SJSA1 (cell line): ENCODE measurements at regions not wholly inside any gene's neighbourhood (a gene's known extent, or its start where the extent isn't known, plus 50 kb on each side); places are given as distances from the start of the nearest gene placed in this dataset.
"Not testable (repeated sequence)": the region's sequence is repeated elsewhere in the genome, so short reads cannot be mapped to it uniquely, and the experiment has no call there.

Experiments
- DNase-seq, 2 experiments: peaks; one replicate each; pipeline ENCODE4 v3.0.0-alpha.2; 2015 to 2020; ENCODE audit warnings: low spot score in 2 of 2, low read depth in 1 of 2
- H3K27ac ChIP-seq: fragments of 250-450 bp; sonication (Bioruptor Pico); 2 replicates; pipeline ENCODE4 v1.5.1; 2020; ENCODE audit warnings: mild to moderate bottlenecking, moderate library complexity
- H3K27me3 ChIP-seq: fragments of 250-450 bp; sonication (Bioruptor Pico); replicated peaks from 2 replicates; pipeline ENCODE4 v1.5.1; 2020; ENCODE audit warnings: mild to moderate bottlenecking, moderate library complexity
- H3K36me3 ChIP-seq: fragments of 250-450 bp; sonication (Bioruptor Pico); 2 replicates; pipeline ENCODE4 v1.5.1; 2020; ENCODE audit warnings: mild to moderate bottlenecking
- H3K4me1 ChIP-seq: fragments of 250-450 bp; sonication (Bioruptor Pico); replicated peaks from 2 replicates; pipeline ENCODE4 v1.6.1; 2021; ENCODE audit warnings: mild to moderate bottlenecking
- H3K4me3 ChIP-seq: fragments of 250-450 bp; sonication (Bioruptor Pico); 2 replicates; pipeline ENCODE4 v1.5.1; 2020; ENCODE audit warnings: mild to moderate bottlenecking
- H3K9me3 ChIP-seq: fragments of 250-450 bp; sonication (Bioruptor Pico); replicated peaks from 2 replicates; pipeline ENCODE4 v1.5.1; 2020; ENCODE audit warnings: mild to moderate bottlenecking

GRCh38 chr1:187038784-187039183 is 210.0 kb downstream of the PLA2G4A start:
- Histone ChIP-seq H3K4me3 (no peak overlapping the region), H3K9me3 (no peaks in the 10 kb centered on the region), H3K27me3 (no peaks in the 10 kb centered on the region), H3K36me3 (no peaks in the 10 kb centered on the region), H3K4me1 (no peaks in the 10 kb centered on the region), H3K27ac (no peak overlapping the region)
- no peak for DNase-seq

- Histone ChIP-seq H3K36me3 (no peaks in the 10 kb centered on the region), H3K4me1 (no peaks in the 10 kb centered on the region), H3K27me3 (no peaks in the 10 kb centered on the region), H3K9me3 (no peaks in the 10 kb centered on the region), H3K4me3 (no peak overlapping the region), H3K27ac (no peak overlapping the region)
- no peak for DNase-seq
These were observed 212.4 kb downstream of the PLA2G4A start for GRCh38 chr1:187041104-187041503.

GRCh38 chr1:187042538-187042937 is 213.8 kb downstream of the PLA2G4A start:
- no peak overlapping the region for H3K4me3 ChIP-seq
- no peak overlapping the region for H3K27ac ChIP-seq
- H3K4me1 ChIP-seq = no peaks in the 10 kb centered on the region
- DNase-seq = no peak
- no peaks in the 10 kb centered on the region for H3K36me3 ChIP-seq
- no peaks in the 10 kb centered on the region for H3K27me3 ChIP-seq
- no peaks in the 10 kb centered on the region for H3K9me3 ChIP-seq

- not testable (repeated sequence) for H3K36me3 ChIP-seq, H3K27me3 ChIP-seq, DNase-seq, H3K27ac ChIP-seq, H3K4me1 ChIP-seq, H3K9me3 ChIP-seq, H3K4me3 ChIP-seq
These were observed 214.7 kb downstream of the PLA2G4A start for GRCh38 chr1:187043433-187043832.

GRCh38 chr1:187044411-187044810 is 215.7 kb downstream of the PLA2G4A start:
- H3K36me3 ChIP-seq = no peaks in the 10 kb centered on the region
- H3K4me1 ChIP-seq = no peaks in the 10 kb centered on the region
- H3K27me3 ChIP-seq = no peaks in the 10 kb centered on the region
- H3K4me3 ChIP-seq = no peak overlapping the region
- H3K9me3 ChIP-seq = no peaks in the 10 kb centered on the region
- DNase-seq = no peak
- H3K27ac ChIP-seq = no peak overlapping the region

GRCh38 chr1:187045371-187045770 is 216.6 kb downstream of the PLA2G4A start:
- Histone ChIP-seq H3K27me3 (no peaks in the 10 kb centered on the region), H3K9me3 (no peaks in the 10 kb centered on the region), H3K36me3 (no peaks in the 10 kb centered on the region), H3K4me3 (no peak overlapping the region), H3K27ac (no peak overlapping the region), H3K4me1 (no peaks in the 10 kb centered on the region)
- DNase-seq = no peak

- Histone ChIP-seq H3K27ac (no peak overlapping the region), H3K4me1 (no peaks in the 10 kb centered on the region), H3K4me3 (no peak overlapping the region), H3K9me3 (no peaks in the 10 kb centered on the region), H3K36me3 (no peaks in the 10 kb centered on the region), H3K27me3 (no peaks in the 10 kb centered on the region)
- no peak for DNase-seq
These were observed 217.5 kb downstream of the PLA2G4A start for GRCh38 chr1:187046293-187046692.

GRCh38 chr1:187047298-187047697 is 218.5 kb downstream of the PLA2G4A start:
- no peak overlapping the region for H3K27ac ChIP-seq
- H3K4me3 ChIP-seq = no peak overlapping the region
- DNase-seq = no peak
- H3K9me3 ChIP-seq = no peaks in the 10 kb centered on the region
- no peaks in the 10 kb centered on the region for H3K4me1 ChIP-seq
- no peaks in the 10 kb centered on the region for H3K36me3 ChIP-seq
- no peaks in the 10 kb centered on the region for H3K27me3 ChIP-seq

GRCh38 chr1:187051618-187052232 is 223.0 kb downstream of the PLA2G4A start:
- Histone ChIP-seq H3K27me3 (no peaks in the 10 kb centered on the region), H3K36me3 (no peaks in the 10 kb centered on the region), H3K4me3 (no peak overlapping the region), H3K4me1 (no peaks in the 10 kb centered on the region), H3K9me3 (no peaks in the 10 kb centered on the region), H3K27ac (no peak overlapping the region)
- DNase-seq = peak in 1 of 2 experiments; percentile 1

GRCh38 chr1:187053876-187054275 is 225.1 kb downstream of the PLA2G4A start:
- H3K4me3 ChIP-seq = no peak overlapping the region
- no peak overlapping the region for H3K27ac ChIP-seq
- no peaks in the 10 kb centered on the region for H3K36me3 ChIP-seq
- no peak for DNase-seq
- no peaks in the 10 kb centered on the region for H3K9me3 ChIP-seq
- H3K27me3 ChIP-seq = no peaks in the 10 kb centered on the region
- no peaks in the 10 kb centered on the region for H3K4me1 ChIP-seq

GRCh38 chr1:187054862-187055757 is 226.4 kb downstream of the PLA2G4A start:
- H3K27me3 ChIP-seq = no peaks in the 10 kb centered on the region
- H3K4me1 ChIP-seq = no peaks in the 10 kb centered on the region
- DNase-seq = no peak
- no peaks in the 10 kb centered on the region for H3K36me3 ChIP-seq
- H3K27ac ChIP-seq = no peak overlapping the region
- H3K9me3 ChIP-seq = no peaks in the 10 kb centered on the region
- H3K4me3 ChIP-seq = no peak overlapping the region

- Histone ChIP-seq H3K4me1 (no peaks in the 10 kb centered on the region), H3K27ac (no peak overlapping the region), H3K9me3 (no peaks in the 10 kb centered on the region), H3K36me3 (no peaks in the 10 kb centered on the region), H3K4me3 (no peak overlapping the region), H3K27me3 (no peaks in the 10 kb centered on the region)
- DNase-seq = no peak
These were observed 234.5 kb downstream of the PLA2G4A start for GRCh38 chr1:187063271-187063670.

- Histone ChIP-seq H3K4me3 (no peak overlapping the region), H3K9me3 (no peaks in the 10 kb centered on the region), H3K27me3 (no peaks in the 10 kb centered on the region), H3K36me3 (no peaks in the 10 kb centered on the region), H3K27ac (no peak overlapping the region), H3K4me1 (no peaks in the 10 kb centered on the region)
- no peak for DNase-seq
These were observed 238.4 kb downstream of the PLA2G4A start for GRCh38 chr1:187067160-187067559.

GRCh38 chr1:187070076-187070475 is 241.3 kb downstream of the PLA2G4A start:
- Histone ChIP-seq H3K4me1 (no peaks in the 10 kb centered on the region), H3K4me3 (no peak overlapping the region), H3K36me3 (no peaks in the 10 kb centered on the region), H3K9me3 (no peaks in the 10 kb centered on the region), H3K27ac (no peak overlapping the region), H3K27me3 (no peaks in the 10 kb centered on the region)
- no peak for DNase-seq
